Renal pelvis (tissue), 1 donor: ENCODE measurements at regions not wholly inside any gene's neighbourhood (a gene's known extent, or its start where the extent isn't known, plus 50 kb on each side); places are given as distances from the start of the nearest gene placed in this dataset.
"Not testable (repeated sequence)": the region's sequence is repeated elsewhere in the genome, so short reads cannot be mapped to it uniquely, and the experiment has no call there.

Source experiments
- DNase-seq: peaks from one replicate; pipeline ENCODE4 v3.0.0-alpha.2; 2013

GRCh38 chr1:188599313-188599712 lies 1770.6 kb downstream of the PLA2G4A start:
- DNase-seq = no peak

GRCh38 chr1:188611432-188611831 lies 1782.7 kb downstream of the PLA2G4A start:
- DNase-seq = no peak

GRCh38 chr1:188615321-188615720 lies 1786.6 kb downstream of the PLA2G4A start:
- DNase-seq = no peak

- no peak for DNase-seq
Measured at GRCh38 chr1:188620236-188620635, 1791.5 kb downstream of the PLA2G4A start.

- DNase-seq = no peak
Measured at GRCh38 chr1:188641566-188642211, 1812.9 kb downstream of the PLA2G4A start.

GRCh38 chr1:188642704-188643103 lies 1814.0 kb downstream of the PLA2G4A start:
- no peak for DNase-seq

- DNase-seq = no peak
Measured at GRCh38 chr1:188652678-188653077, 1823.9 kb downstream of the PLA2G4A start.

- not testable (repeated sequence) for DNase-seq
Measured at GRCh38 chr1:188655966-188656365, 1821.7 kb downstream of the BRINP3 start.

- DNase-seq = no peak
Measured at GRCh38 chr1:188660572-188660971, 1817.1 kb downstream of the BRINP3 start.

- DNase-seq = no peak
Measured at GRCh38 chr1:188665477-188665876, 1812.2 kb downstream of the BRINP3 start.

GRCh38 chr1:188668083-188668482 lies 1809.6 kb downstream of the BRINP3 start:
- DNase-seq = no peak

- no peak for DNase-seq
Measured at GRCh38 chr1:188669728-188670382, 1807.8 kb downstream of the BRINP3 start.

GRCh38 chr1:188670837-188671236 lies 1806.8 kb downstream of the BRINP3 start:
- DNase-seq = no peak

GRCh38 chr1:188672153-188672552 lies 1805.5 kb downstream of the BRINP3 start:
- no peak for DNase-seq

- DNase-seq = no peak
Measured at GRCh38 chr1:188689542-188689941, 1788.1 kb downstream of the BRINP3 start.

- no peak for DNase-seq
Measured at GRCh38 chr1:188700116-188700515, 1777.5 kb downstream of the BRINP3 start.

- no peak for DNase-seq
Measured at GRCh38 chr1:188706742-188707141, 1770.9 kb downstream of the BRINP3 start.

GRCh38 chr1:188708795-188709535 lies 1768.7 kb downstream of the BRINP3 start:
- DNase-seq = no peak

GRCh38 chr1:188715566-188715965 lies 1762.1 kb downstream of the BRINP3 start:
- no peak for DNase-seq

- no peak for DNase-seq
Measured at GRCh38 chr1:188719735-188720134, 1757.9 kb downstream of the BRINP3 start.

GRCh38 chr1:188723332-188724020 lies 1754.2 kb downstream of the BRINP3 start:
- no peak for DNase-seq

- DNase-seq = no peak
Measured at GRCh38 chr1:188729039-188729438, 1748.6 kb downstream of the BRINP3 start.

GRCh38 chr1:188735567-188735966 lies 1742.1 kb downstream of the BRINP3 start:
- no peak for DNase-seq
